ENCODE measurements at regions not wholly inside any gene's neighbourhood (a gene's known extent, or its start where the extent isn't known, plus 50 kb on each side); places are given as distances from the start of the nearest gene placed in this dataset.

- H3K36me3 Mint-ChIP-seq, result no peaks in the 10 kb centered on the region
- H3K27ac Mint-ChIP-seq, result no peak overlapping the region
- no peaks in the 10 kb centered on the region for H3K9me3 Mint-ChIP-seq
- H3K27me3 Mint-ChIP-seq, result no peaks in the 10 kb centered on the region
- H3K4me3 Mint-ChIP-seq, result no peak overlapping the region
- H3K4me1 Mint-ChIP-seq (ENCODE audit: unreplicated experiment), result peaks cover 5% of the 10 kb centered on the region
- TF ChIP-seq CTCF (conservative IDR thresholded peaks at IDR 0.05), result no peak
- DNase-seq (ENCODE audit: extremely low spot score, unreplicated experiment), result no peak
Observed at GRCh38 chr2:221133941-221134340, 438.2 kb downstream of the EPHA4 start.

- TF ChIP-seq CTCF (conservative IDR thresholded peaks at IDR 0.05), result no peak
- no peak overlapping the region for H3K27ac Mint-ChIP-seq
- DNase-seq (ENCODE audit: extremely low spot score, unreplicated experiment), result no peak
- no peaks in the 10 kb centered on the region for H3K27me3 Mint-ChIP-seq
- H3K4me3 Mint-ChIP-seq, result no peak overlapping the region
- no peaks in the 10 kb centered on the region for H3K9me3 Mint-ChIP-seq
- H3K4me1 Mint-ChIP-seq (ENCODE audit: unreplicated experiment), result peaks cover 5% of the 10 kb centered on the region
- no peaks in the 10 kb centered on the region for H3K36me3 Mint-ChIP-seq
Observed at GRCh38 chr2:221134718-221135117, 437.4 kb downstream of the EPHA4 start.

GRCh38 chr2:221135699-221136098 is 436.4 kb downstream of the EPHA4 start:
- H3K27ac Mint-ChIP-seq, result no peak overlapping the region
- no peak for TF ChIP-seq CTCF (conservative IDR thresholded peaks at IDR 0.05)
- DNase-seq (ENCODE audit: extremely low spot score, unreplicated experiment), result no peak
- H3K36me3 Mint-ChIP-seq, result no peaks in the 10 kb centered on the region
- no peaks in the 10 kb centered on the region for H3K9me3 Mint-ChIP-seq
- peaks cover 5% of the 10 kb centered on the region for H3K4me1 Mint-ChIP-seq (ENCODE audit: unreplicated experiment)
- H3K27me3 Mint-ChIP-seq, result no peaks in the 10 kb centered on the region
- no peak overlapping the region for H3K4me3 Mint-ChIP-seq

GRCh38 chr2:221137385-221137784 is 434.7 kb downstream of the EPHA4 start:
- Mint-ChIP-seq H3K27me3 (no peaks in the 10 kb centered on the region), H3K9me3 (peaks cover 5% of the 10 kb centered on the region), H3K36me3 (no peaks in the 10 kb centered on the region), H3K27ac (no peak overlapping the region), H3K4me1 (ENCODE audit: unreplicated experiment) (peaks cover 5% of the 10 kb centered on the region), H3K4me3 (no peak overlapping the region)
- DNase-seq (ENCODE audit: extremely low spot score, unreplicated experiment), result no peak
- TF ChIP-seq CTCF (conservative IDR thresholded peaks at IDR 0.05), result no peak

GRCh38 chr2:221142341-221142740 is 429.8 kb downstream of the EPHA4 start:
- peaks cover 4% of the 10 kb centered on the region for H3K36me3 Mint-ChIP-seq
- H3K4me1 Mint-ChIP-seq (ENCODE audit: unreplicated experiment), result no peaks in the 10 kb centered on the region
- no peak for TF ChIP-seq CTCF (conservative IDR thresholded peaks at IDR 0.05)
- H3K9me3 Mint-ChIP-seq, result peaks cover 9% of the 10 kb centered on the region
- H3K4me3 Mint-ChIP-seq, result no peak overlapping the region
- H3K27ac Mint-ChIP-seq, result no peak overlapping the region
- no peak for DNase-seq (ENCODE audit: extremely low spot score, unreplicated experiment)
- no peaks in the 10 kb centered on the region for H3K27me3 Mint-ChIP-seq

GRCh38 chr2:221143231-221143630 is 428.9 kb downstream of the EPHA4 start:
- Mint-ChIP-seq H3K36me3 (peaks cover 4% of the 10 kb centered on the region), H3K4me1 (ENCODE audit: unreplicated experiment) (no peaks in the 10 kb centered on the region), H3K4me3 (no peak overlapping the region), H3K27me3 (no peaks in the 10 kb centered on the region), H3K9me3 (peaks cover 9% of the 10 kb centered on the region), H3K27ac (no peak overlapping the region)
- TF ChIP-seq CTCF (conservative IDR thresholded peaks at IDR 0.05), result no peak
- no peak for DNase-seq (ENCODE audit: extremely low spot score, unreplicated experiment)
